Thyroid gland (tissue), 4 donors: ENCODE measurements at regions not wholly inside any gene's neighbourhood (a gene's known extent, or its start where the extent isn't known, plus 50 kb on each side); places are given as distances from the start of the nearest gene placed in this dataset.
"Not testable (repeated sequence)": the region's sequence is repeated elsewhere in the genome, so short reads cannot be mapped to it uniquely, and the experiment has no call there.

ENCODE experiments used
- DNase-seq, 2 donors: peaks; one replicate each; pipeline ENCODE4 v3.0.0-alpha.2; 2019
- H3K27ac ChIP-seq, 3 donors: fragments of 200-600 bp; sonication (generic); 1 replicate in 2 of 3; 2 replicates in 1 of 3; pipeline ENCODE4 v1.5.1; 2016 to 2019; ENCODE audit warnings: mild to moderate bottlenecking in 1 of 3, moderate library complexity in 1 of 3
- H3K27me3 ChIP-seq: fragments of 200-600 bp; sonication (generic); one replicate; pipeline ENCODE4 v1.5.1; 2019
- H3K36me3 ChIP-seq, 2 donors: fragments of 200-600 bp; sonication (generic); one replicate each; pipeline ENCODE4 v1.5.1; 2016 to 2019
- H3K4me1 ChIP-seq, 2 donors: fragments of 200-600 bp; sonication (generic); one replicate each; pipeline ENCODE4 v1.5.1; 2017 to 2019
- H3K4me3 ChIP-seq, 3 donors: fragments of 200-600 bp; sonication (generic); replicated peaks in 1 of 3; 1 replicate in 2 of 3; 2 replicates in 1 of 3; pipeline ENCODE4 v1.5.1; 2016; ENCODE audit warnings: mild to moderate bottlenecking in 1 of 3
- H3K9me3 ChIP-seq: fragments of 200-600 bp; sonication (generic); one replicate; pipeline ENCODE4 v1.5.1; 2017
- CTCF ChIP-seq, 6 experiments: fragments of 200-600 bp in 3 of 6; fragments of 450-650 bp in 3 of 6; sonication (generic) in 3 of 6; IDR thresholded peaks; one replicate each; pipeline ENCODE4 v1.5.1; 2016 to 2019; ENCODE audit warnings: antibody characterized with exemption in 6 of 6, mild to moderate bottlenecking in 2 of 6, inconsistent platforms in 1 of 6, moderate library complexity in 1 of 6
- POLR2A ChIP-seq, 2 donors: fragments of 450-650 bp; IDR thresholded peaks; one replicate each; pipeline ENCODE4 v1.6.1; 2017; ENCODE audit warnings: antibody characterized with exemption in 2 of 2, mild to moderate bottlenecking in 2 of 2, moderate library complexity in 1 of 2
- WGBS, 2 donors: methylation state at CpG; one replicate each; pipeline ENCODE4 v1.1.5; 2017; 5-methylcytosine and 5-hydroxymethylcytosine counted together
- intact Hi-C: fragments of 100-400 bp; cut with DNase I; formaldehyde crosslinking; loops from one replicate; pipeline ENCODE4 v1.15.1; 2023

- no peaks in the 10 kb centered on the region for H3K9me3 ChIP-seq
- no peaks in the 10 kb centered on the region for H3K4me1 ChIP-seq
- H3K27ac ChIP-seq = no peak overlapping the region
- H3K36me3 ChIP-seq = no peaks in the 10 kb centered on the region
- H3K4me3 ChIP-seq = no peak overlapping the region
- H3K27me3 ChIP-seq = no peaks in the 10 kb centered on the region
- DNase-seq = no peak
- TF ChIP-seq CTCF (IDR thresholded peaks at IDR 0.05) (no peak), POLR2A (IDR thresholded peaks at IDR 0.05) (no peak)
- intact Hi-C loops = no loop called here
Observed at GRCh38 chr2:138095336-138095735, 131.1 kb downstream of the HNMT start.

GRCh38 chr2:138099288-138099687 is 135.0 kb downstream of the HNMT start:
- H3K36me3 ChIP-seq, intact Hi-C loops, H3K4me3 ChIP-seq, H3K4me1 ChIP-seq, H3K9me3 ChIP-seq, DNase-seq, H3K27me3 ChIP-seq, H3K27ac ChIP-seq: not testable (repeated sequence)
- WGBS, 2 donors = 96 to 97% methylated on average over 3 of the region's 3 CpGs

- H3K27ac ChIP-seq = no peak overlapping the region
- H3K27me3 ChIP-seq = no peaks in the 10 kb centered on the region
- DNase-seq = no peak
- TF ChIP-seq POLR2A (IDR thresholded peaks at IDR 0.05) (no peak), CTCF (IDR thresholded peaks at IDR 0.05) (no peak)
- intact Hi-C loops = no loop called here
- H3K36me3 ChIP-seq = no peaks in the 10 kb centered on the region
- no peaks in the 10 kb centered on the region for H3K9me3 ChIP-seq
- no peaks in the 10 kb centered on the region for H3K4me1 ChIP-seq
- 79 to 83% methylated on average over 2 of the region's 2 CpGs for WGBS, 2 donors
- no peak overlapping the region for H3K4me3 ChIP-seq
Observed at GRCh38 chr2:138101718-138102117, 137.4 kb downstream of the HNMT start.

- intact Hi-C loops = no loop called here
- DNase-seq = no peak
Observed at GRCh38 chr2:138102664-138103063, 138.4 kb downstream of the HNMT start.

GRCh38 chr2:138103156-138103555 is 138.9 kb downstream of the HNMT start:
- Histone ChIP-seq H3K4me3 (no peak overlapping the region), H3K36me3 (no peaks in the 10 kb centered on the region), H3K9me3 (no peaks in the 10 kb centered on the region), H3K27me3 (no peaks in the 10 kb centered on the region), H3K27ac (no peak overlapping the region), H3K4me1 (no peaks in the 10 kb centered on the region)
- intact Hi-C loops = no loop called here
- WGBS, 2 donors = 98 to 100% methylated on average over 1 of the region's 1 CpG
- no peak for TF ChIP-seq CTCF (IDR thresholded peaks at IDR 0.05)
- no peak for TF ChIP-seq POLR2A (IDR thresholded peaks at IDR 0.05)
- no peak for DNase-seq

More at GRCh38 chr2:138102664-138103063, 138.4 kb downstream of the HNMT start:
- TF ChIP-seq CTCF (IDR thresholded peaks at IDR 0.05) (no peak), POLR2A (IDR thresholded peaks at IDR 0.05) (no peak)
- no peaks in the 10 kb centered on the region for H3K36me3 ChIP-seq
- H3K4me3 ChIP-seq = no peak overlapping the region
- no peaks in the 10 kb centered on the region for H3K27me3 ChIP-seq
- H3K4me1 ChIP-seq = no peaks in the 10 kb centered on the region
- H3K27ac ChIP-seq = no peak overlapping the region
- H3K9me3 ChIP-seq = no peaks in the 10 kb centered on the region

GRCh38 chr2:138104071-138104470 is 139.8 kb downstream of the HNMT start:
- no peaks in the 10 kb centered on the region for H3K36me3 ChIP-seq
- H3K4me3 ChIP-seq = no peak overlapping the region
- no peaks in the 10 kb centered on the region for H3K4me1 ChIP-seq
- intact Hi-C loops = no loop called here
- WGBS, 2 donors = 89 to 91% methylated on average over 1 of the region's 1 CpG
- H3K27me3 ChIP-seq = no peaks in the 10 kb centered on the region
- no peak for TF ChIP-seq POLR2A (IDR thresholded peaks at IDR 0.05)
- no peak for TF ChIP-seq CTCF (IDR thresholded peaks at IDR 0.05)
- no peak overlapping the region for H3K27ac ChIP-seq
- no peaks in the 10 kb centered on the region for H3K9me3 ChIP-seq
- no peak for DNase-seq
